HG02840 (cell line): ENCODE measurements at regions not wholly inside any gene's neighbourhood (a gene's known extent, or its start where the extent isn't known, plus 50 kb on each side); places are given as distances from the start of the nearest gene placed in this dataset.

ENCODE experiments used
- ATAC-seq: cut with Tn5 transposase; IDR thresholded peaks from one replicate; pipeline ENCODE4 v1.9.1; 2021; ENCODE audit warnings: mild to moderate bottlenecking, moderate library complexity, moderate number of reproducible peaks; ENCODE audit not compliant: unreplicated experiment, low FRiP score

DNA sequence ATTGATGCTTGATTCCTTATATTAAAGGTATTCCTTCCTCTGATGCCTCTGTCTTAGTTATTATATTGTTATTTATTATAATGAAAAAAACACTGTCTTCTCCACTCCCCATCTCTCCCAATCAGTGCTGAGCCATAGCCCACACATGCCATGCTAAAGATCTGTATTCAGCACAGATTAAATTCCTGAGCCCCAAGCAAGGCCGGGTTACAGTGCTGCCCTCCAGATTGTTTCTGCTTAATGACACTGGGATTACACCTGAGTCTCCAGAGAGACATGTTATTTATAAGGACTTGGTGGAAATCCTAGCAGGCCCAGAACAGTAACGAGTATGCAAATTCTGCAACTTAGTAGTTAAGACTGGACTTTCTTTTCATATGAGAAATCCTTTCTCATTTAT lies 305.9 kb upstream of the UMPS start:
- ATAC-seq = no peak

DNA sequence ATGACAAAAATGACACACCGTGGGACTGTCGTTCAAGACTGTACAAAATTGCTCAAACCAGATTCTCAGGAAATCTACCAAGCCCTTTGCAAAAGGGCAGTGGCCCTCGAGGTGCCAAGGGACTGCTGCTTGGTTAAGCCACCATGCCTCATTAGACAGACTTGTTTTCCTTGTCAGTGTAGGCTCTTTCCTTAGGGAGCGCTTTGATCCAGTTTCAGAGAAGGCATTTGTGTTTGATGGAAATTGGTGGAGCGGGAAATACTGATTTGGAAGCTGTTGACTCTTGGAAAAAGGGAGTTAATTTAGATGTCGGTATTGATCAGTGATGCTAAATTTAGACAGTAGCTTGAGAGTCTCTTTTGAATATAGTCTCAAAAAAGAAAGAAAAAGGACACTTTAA lies 304.3 kb upstream of the UMPS start:
- ATAC-seq = no peak

DNA sequence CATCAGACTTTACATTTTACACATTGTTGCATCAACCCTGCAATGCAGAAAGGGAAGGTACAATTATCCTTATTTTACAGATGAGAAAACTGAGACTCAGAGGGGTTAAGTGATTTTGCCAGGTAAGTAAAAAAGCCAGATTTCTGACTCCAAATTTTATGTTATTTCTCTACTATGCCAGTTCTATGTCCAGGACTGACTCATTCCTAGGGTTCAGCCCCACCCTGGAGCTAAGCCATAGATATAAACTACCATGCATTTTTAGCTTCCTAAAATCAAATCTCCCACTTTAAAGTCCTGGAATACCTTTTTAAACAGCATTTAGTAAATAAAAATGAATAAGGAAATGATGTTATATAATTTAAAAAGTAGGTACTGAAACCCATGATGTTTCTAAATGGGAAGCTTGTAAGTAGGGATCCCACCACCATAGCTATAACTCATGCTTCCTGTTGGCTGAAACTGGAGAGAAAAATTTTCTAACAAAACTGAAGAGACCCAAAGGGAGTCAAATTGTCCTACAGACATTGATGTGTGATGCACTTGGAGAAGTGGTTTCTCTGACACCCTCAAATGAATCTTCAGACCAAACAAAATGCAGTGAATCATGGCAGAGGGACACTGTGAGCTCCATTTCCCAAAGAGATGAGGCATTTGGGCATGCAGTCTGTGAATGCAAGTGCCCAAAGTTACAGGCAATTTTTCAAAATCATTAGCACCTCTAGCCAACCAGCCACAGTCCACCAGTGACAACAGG lies 301.7 kb upstream of the UMPS start:
- no peak for ATAC-seq

GRCh38 chr3:124429129-124429815 lies 301.0 kb upstream of the UMPS start:
- no peak for ATAC-seq

- ATAC-seq = no peak
Observed at GRCh38 chr3:124431331-124431994, 298.8 kb upstream of the UMPS start.

GRCh38 chr3:124434176-124434575 lies 296.1 kb upstream of the UMPS start:
- no peak for ATAC-seq

GRCh38 chr3:124435467-124435866 lies 294.8 kb upstream of the UMPS start:
- no peak for ATAC-seq

- ATAC-seq = no peak
Observed at GRCh38 chr3:124438813-124439212, 291.4 kb upstream of the UMPS start.

DNA sequence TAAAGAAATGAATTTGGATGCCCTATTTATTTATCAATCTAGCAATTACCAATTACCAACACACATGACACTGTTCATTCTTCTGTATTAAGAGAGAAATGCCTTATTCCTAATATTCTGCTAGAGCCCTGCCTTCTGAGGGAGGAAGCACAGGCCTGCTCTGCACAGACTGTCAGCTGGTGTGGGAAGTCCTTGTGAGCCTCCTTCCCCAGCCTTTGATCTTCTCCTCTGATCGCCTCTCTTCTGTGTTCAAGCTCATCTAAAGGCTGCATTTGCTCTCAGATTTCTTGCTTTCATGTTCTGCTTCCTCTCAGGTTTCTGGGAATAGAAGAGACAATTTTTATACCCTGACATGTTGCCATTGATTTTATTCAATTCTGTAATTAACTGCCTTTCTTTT lies 290.6 kb upstream of the UMPS start:
- ATAC-seq = no peak

DNA sequence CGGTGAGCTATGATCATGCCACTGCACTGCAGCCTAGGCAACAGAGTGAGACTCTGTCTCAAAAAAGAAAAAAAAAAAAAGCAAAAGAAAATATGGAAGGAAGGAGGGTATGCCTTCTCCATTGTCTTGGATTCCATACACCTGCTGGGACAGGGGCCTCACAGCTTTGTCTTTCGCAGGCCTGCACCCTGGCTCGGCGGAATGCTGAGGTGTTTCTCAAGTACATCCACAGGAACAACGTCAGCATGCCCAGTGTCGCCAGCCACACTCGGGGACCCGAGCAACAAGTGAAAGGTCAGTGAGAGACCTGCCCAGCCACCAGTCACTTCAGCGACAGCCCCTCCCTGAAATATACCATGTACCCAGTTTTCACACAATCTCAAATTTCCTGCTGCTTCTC lies 288.5 kb upstream of the UMPS start:
- no peak for ATAC-seq

DNA sequence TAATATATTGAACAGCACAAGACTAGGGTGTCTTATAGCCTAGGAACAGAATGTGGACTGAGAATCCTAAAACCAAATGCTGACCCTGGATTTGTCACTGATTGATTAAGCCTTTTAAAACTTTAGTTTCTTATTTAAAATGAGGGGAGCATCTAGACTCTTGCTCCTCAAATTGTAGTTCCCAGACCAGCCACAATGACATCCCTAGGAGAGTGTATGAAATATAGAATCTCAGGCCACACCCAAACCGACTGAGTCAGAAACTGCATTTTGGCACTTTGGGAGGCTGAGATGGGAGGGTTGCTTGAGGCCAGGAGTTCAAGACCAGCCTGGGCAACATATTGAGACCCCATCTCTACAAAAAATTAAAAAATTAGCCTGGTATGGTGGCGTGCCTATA lies 287.8 kb upstream of the UMPS start:
- no peak for ATAC-seq

GRCh38 chr3:124443446-124443845 lies 286.8 kb upstream of the UMPS start:
- ATAC-seq = no peak

GRCh38 chr3:124444075-124444474 lies 286.2 kb upstream of the UMPS start:
- ATAC-seq = no peak

GRCh38 chr3:124444896-124445295 lies 285.4 kb upstream of the UMPS start:
- ATAC-seq = no peak

GRCh38 chr3:124447845-124448244 lies 282.4 kb upstream of the UMPS start:
- ATAC-seq = no peak

GRCh38 chr3:124448954-124449353 lies 281.3 kb upstream of the UMPS start:
- ATAC-seq = no peak

GRCh38 chr3:124450366-124450765 lies 279.9 kb upstream of the UMPS start:
- ATAC-seq = no peak

DNA sequence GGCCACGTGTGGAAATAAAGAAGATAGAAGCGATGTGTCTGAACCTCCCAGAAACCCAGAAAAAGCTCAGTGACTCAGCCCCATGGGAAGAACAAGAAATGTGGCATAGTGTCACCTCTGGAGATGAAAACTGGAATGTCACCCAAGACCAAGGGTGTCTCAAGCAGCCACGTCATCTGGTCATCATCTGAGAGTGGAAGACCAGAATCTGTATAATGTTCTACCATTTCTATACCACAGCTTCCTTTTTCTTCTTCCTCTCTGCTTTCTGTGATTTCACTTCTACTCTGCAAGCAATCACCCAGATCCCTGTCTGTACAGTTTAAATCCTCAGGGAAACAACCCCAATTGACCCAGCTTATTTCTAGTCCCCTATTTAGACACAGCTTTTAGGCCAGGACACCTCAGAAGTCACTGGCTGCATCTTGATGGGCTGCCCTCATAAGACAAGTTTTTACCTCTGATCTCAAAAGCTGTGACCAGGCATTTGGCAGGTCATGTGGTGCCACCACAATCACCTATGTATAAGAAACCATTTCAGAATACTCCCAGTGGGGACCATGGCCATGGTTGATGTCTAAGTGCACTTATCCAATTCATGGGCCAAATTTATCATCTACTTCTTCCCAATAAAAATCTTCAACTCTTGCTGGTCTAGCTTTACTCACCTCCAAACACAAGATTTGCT lies 278.5 kb upstream of the UMPS start:
- ATAC-seq = no peak

DNA sequence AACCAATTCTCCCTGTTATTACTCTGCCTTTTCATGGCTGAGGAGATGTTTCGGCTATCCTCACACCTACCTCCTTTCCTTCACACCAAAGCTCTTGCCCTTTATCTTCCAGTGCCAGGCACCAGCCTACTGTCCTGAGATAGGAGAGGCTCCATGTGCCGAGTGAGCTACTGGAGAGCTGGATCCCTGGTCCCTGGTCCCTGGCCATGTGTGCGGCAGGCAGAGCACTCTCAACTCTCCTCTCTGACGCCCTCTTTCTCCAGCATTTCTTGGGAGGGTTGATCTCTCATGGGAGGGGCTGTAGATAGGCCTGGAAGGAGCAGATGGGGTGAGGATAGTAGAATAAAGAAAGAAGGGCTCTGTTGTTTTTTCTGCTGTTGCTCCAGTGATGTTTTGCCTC lies 277.1 kb upstream of the UMPS start:
- no peak for ATAC-seq

- no peak for ATAC-seq
Observed at GRCh38 chr3:124455891-124456290, 274.4 kb upstream of the UMPS start.

DNA sequence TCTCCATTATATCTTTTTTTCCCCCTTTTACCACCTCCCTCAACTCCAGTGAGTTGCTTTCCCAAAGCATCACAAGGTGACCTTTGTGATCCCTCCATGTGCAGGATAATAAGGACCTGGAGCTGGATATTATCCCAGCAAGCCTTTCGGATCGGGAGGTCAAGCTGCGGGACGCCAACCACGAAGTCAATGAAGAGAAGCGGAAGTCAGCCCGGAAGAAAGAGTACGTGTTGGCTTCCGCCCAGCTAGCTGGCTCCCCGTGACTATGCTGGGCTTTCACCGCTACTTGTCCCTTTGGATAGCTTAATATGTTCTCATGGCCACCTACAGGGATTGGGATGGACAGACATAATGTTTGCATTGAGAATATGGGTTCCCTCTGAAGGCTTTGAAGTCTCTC lies 273.7 kb upstream of the UMPS start:
- ATAC-seq = no peak
